T-helper 22 cell (primary cell): ENCODE measurements at regions not wholly inside any gene's neighbourhood (a gene's known extent, or its start where the extent isn't known, plus 50 kb on each side); places are given as distances from the start of the nearest gene placed in this dataset.

Experiments
- DNase-seq: peaks from one replicate; pipeline ENCODE4 v3.0.0-alpha.2; 2020; ENCODE audit warnings: low read depth

GRCh38 chr18:45227001-45227742 lies 388.1 kb upstream of the SLC14A2 start:
- DNase-seq: no peak

- no peak for DNase-seq
These were observed 386.4 kb upstream of the SLC14A2 start for GRCh38 chr18:45228796-45229388.

GRCh38 chr18:45231617-45232016 lies 383.7 kb upstream of the SLC14A2 start:
- no peak for DNase-seq

- DNase-seq: no peak
These were observed 383.2 kb upstream of the SLC14A2 start for GRCh38 chr18:45232061-45232460.

- no peak for DNase-seq
These were observed 378.6 kb upstream of the SLC14A2 start for GRCh38 chr18:45236676-45237075.

- no peak for DNase-seq
These were observed 377.8 kb upstream of the SLC14A2 start for GRCh38 chr18:45237343-45238098.

GRCh38 chr18:45241271-45241670 lies 374.0 kb upstream of the SLC14A2 start:
- no peak for DNase-seq

- no peak for DNase-seq
These were observed 373.2 kb upstream of the SLC14A2 start for GRCh38 chr18:45241982-45242565.

- DNase-seq: no peak
These were observed 371.8 kb upstream of the SLC14A2 start for GRCh38 chr18:45243340-45244110.

GRCh38 chr18:45245091-45245511 lies 370.2 kb upstream of the SLC14A2 start:
- no peak for DNase-seq

GRCh38 chr18:45248240-45248903 lies 366.9 kb upstream of the SLC14A2 start:
- no peak for DNase-seq

GRCh38 chr18:45249246-45249661 lies 366.0 kb upstream of the SLC14A2 start:
- no peak for DNase-seq

- no peak for DNase-seq
These were observed 364.8 kb upstream of the SLC14A2 start for GRCh38 chr18:45250479-45250878.

- no peak for DNase-seq
These were observed 364.0 kb upstream of the SLC14A2 start for GRCh38 chr18:45251236-45251635.

GRCh38 chr18:45252474-45252873 lies 362.8 kb upstream of the SLC14A2 start:
- no peak for DNase-seq

- no peak for DNase-seq
These were observed 362.2 kb upstream of the SLC14A2 start for GRCh38 chr18:45253056-45253565.

- no peak for DNase-seq
These were observed 361.1 kb upstream of the SLC14A2 start for GRCh38 chr18:45253973-45254708.

- no peak for DNase-seq
These were observed 360.6 kb upstream of the SLC14A2 start for GRCh38 chr18:45254709-45255082.

- no peak for DNase-seq
These were observed 359.9 kb upstream of the SLC14A2 start for GRCh38 chr18:45255197-45255890.

- DNase-seq: no peak
These were observed 355.2 kb upstream of the SLC14A2 start for GRCh38 chr18:45260125-45260524.
